Sigmoid colon (tissue), 3 donors: ENCODE measurements at regions not wholly inside any gene's neighbourhood (a gene's known extent, or its start where the extent isn't known, plus 50 kb on each side); places are given as distances from the start of the nearest gene placed in this dataset.

Experiments used
- POLR2A ChIP-seq, 2 donors: fragments of 450-650 bp; IDR thresholded peaks; one replicate each; pipeline ENCODE4 v1.6.1; 2016; ENCODE audit warnings: antibody characterized with exemption in 2 of 2, mild to moderate bottlenecking in 2 of 2, moderate library complexity in 2 of 2
- TF ChIP-seq, protein P1 (sequence below), 4 experiments: fragments of 450-650 bp in 3 of 4; fragments of 200-600 bp in 1 of 4; IDR thresholded peaks; one replicate each; pipeline ENCODE4 v1.5.1; 2016 to 2019; ENCODE audit warnings: antibody characterized with exemption in 4 of 4, mild to moderate bottlenecking in 3 of 4, moderate library complexity in 2 of 4

DNA sequence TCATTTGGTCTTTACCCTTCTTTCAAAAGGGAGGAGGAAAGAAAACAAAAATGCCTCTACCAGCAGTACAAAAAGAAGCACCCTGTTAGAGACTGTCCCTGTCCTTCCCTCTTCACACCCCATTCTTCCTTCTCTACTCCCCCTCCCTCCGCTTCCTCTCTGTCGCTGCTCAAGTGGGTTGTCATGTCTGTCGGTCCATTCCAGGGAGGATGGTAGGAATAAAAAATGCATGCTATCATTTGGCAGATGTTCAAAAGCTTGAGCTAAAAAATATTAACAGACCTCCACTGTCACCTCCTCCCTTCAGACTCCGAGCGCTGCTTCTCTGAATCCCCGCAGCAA, 482.0 kb downstream of the BCL11A start:
- TF ChIP-seq, protein P1, sequence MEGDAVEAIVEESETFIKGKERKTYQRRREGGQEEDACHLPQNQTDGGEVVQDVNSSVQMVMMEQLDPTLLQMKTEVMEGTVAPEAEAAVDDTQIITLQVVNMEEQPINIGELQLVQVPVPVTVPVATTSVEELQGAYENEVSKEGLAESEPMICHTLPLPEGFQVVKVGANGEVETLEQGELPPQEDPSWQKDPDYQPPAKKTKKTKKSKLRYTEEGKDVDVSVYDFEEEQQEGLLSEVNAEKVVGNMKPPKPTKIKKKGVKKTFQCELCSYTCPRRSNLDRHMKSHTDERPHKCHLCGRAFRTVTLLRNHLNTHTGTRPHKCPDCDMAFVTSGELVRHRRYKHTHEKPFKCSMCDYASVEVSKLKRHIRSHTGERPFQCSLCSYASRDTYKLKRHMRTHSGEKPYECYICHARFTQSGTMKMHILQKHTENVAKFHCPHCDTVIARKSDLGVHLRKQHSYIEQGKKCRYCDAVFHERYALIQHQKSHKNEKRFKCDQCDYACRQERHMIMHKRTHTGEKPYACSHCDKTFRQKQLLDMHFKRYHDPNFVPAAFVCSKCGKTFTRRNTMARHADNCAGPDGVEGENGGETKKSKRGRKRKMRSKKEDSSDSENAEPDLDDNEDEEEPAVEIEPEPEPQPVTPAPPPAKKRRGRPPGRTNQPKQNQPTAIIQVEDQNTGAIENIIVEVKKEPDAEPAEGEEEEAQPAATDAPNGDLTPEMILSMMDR (IDR thresholded peaks at IDR 0.05): no peak
- no peak for TF ChIP-seq POLR2A (IDR thresholded peaks at IDR 0.05)
